ENCODE measurements at regions not wholly inside any gene's neighbourhood (a gene's known extent, or its start where the extent isn't known, plus 50 kb on each side); places are given as distances from the start of the nearest gene placed in this dataset.

DNA sequence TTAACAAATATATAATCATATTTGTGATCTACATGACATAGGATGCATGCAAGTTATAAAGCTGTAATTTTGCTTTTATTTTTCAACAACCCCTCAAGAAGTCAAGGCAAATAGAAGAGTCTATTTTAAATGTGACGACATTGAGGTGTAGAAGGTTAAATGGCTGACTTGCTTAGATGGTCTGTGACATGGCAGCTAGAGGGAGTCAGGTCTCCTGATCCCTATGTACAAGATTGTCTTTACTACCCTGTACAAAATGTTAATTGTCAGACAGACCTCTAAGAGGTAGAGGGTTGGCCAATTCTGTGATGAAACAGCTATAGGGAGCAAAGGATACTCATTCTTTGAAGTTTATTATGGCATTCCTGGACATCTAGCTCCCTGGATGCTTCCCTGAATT is 380.9 kb upstream of the MEF2C start:
- TF ChIP-seq CTCF (IDR thresholded peaks at IDR 0.05; ENCODE audit: insufficient read depth, low read length) (no peak), POLR2AphosphoS5 (IDR thresholded peaks at IDR 0.05; ENCODE audit: low read depth) (no peak), SPI1 (IDR thresholded peaks at IDR 0.05; ENCODE audit: borderline replicate concordance, low read depth) (no peak), GABPA (IDR thresholded peaks at IDR 0.05; ENCODE audit: low read depth) (no peak)
- TF ChIP-seq, protein P1, sequence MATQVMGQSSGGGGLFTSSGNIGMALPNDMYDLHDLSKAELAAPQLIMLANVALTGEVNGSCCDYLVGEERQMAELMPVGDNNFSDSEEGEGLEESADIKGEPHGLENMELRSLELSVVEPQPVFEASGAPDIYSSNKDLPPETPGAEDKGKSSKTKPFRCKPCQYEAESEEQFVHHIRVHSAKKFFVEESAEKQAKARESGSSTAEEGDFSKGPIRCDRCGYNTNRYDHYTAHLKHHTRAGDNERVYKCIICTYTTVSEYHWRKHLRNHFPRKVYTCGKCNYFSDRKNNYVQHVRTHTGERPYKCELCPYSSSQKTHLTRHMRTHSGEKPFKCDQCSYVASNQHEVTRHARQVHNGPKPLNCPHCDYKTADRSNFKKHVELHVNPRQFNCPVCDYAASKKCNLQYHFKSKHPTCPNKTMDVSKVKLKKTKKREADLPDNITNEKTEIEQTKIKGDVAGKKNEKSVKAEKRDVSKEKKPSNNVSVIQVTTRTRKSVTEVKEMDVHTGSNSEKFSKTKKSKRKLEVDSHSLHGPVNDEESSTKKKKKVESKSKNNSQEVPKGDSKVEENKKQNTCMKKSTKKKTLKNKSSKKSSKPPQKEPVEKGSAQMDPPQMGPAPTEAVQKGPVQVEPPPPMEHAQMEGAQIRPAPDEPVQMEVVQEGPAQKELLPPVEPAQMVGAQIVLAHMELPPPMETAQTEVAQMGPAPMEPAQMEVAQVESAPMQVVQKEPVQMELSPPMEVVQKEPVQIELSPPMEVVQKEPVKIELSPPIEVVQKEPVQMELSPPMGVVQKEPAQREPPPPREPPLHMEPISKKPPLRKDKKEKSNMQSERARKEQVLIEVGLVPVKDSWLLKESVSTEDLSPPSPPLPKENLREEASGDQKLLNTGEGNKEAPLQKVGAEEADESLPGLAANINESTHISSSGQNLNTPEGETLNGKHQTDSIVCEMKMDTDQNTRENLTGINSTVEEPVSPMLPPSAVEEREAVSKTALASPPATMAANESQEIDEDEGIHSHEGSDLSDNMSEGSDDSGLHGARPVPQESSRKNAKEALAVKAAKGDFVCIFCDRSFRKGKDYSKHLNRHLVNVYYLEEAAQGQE (IDR thresholded peaks at IDR 0.05; ENCODE audit: insufficient replicate concordance, low read depth), result no peak
- H3K4me3 ChIP-seq (replicated peaks; ENCODE audit: insufficient read depth, low read length), result no peak overlapping the region
- no peak for DNase-seq (ENCODE audit: low read depth in 1 of 2, low spot score in 1 of 2)

GRCh38 chr5:89262030-89262429 is 379.0 kb upstream of the MEF2C start:
- DNase-seq (ENCODE audit: low read depth in 1 of 2, low spot score in 1 of 2), result no peak
- H3K27ac ChIP-seq (replicated peaks), result no peak overlapping the region
- TF ChIP-seq GABPA (IDR thresholded peaks at IDR 0.05; ENCODE audit: low read depth) (no peak), CTCF (IDR thresholded peaks at IDR 0.05; ENCODE audit: insufficient read depth, low read length) (no peak), SPI1 (IDR thresholded peaks at IDR 0.05; ENCODE audit: borderline replicate concordance, low read depth) (no peak)
- TF ChIP-seq, protein P1 (IDR thresholded peaks at IDR 0.05; ENCODE audit: insufficient replicate concordance, low read depth), result no peak

More for the DNA sequence above, 380.9 kb upstream of the MEF2C start:
- Histone ChIP-seq H3K27me3 (ENCODE audit: insufficient read depth, poor library complexity, severe bottlenecking) (no peaks in the 10 kb centered on the region), H3K27ac (replicated peaks) (no peak overlapping the region)

DNA sequence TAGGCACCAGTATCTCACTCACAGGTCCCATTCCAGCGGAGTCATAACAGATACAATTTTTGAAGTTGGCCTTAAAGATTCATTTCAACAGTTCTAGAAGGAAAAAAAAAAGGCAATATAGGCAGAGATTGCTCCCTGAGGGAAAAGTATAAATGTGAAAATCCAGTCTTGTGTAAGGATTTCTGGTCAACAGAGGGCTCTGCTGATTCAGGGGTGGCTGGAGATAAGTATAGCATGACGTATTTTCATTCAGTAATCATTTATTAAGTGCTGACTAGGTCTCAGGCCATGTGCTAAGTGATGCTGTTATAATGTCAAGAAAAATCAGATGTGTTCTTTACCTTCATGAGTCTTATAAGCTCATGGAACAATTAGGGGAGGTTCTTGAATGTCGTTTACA is 377.3 kb upstream of the MEF2C start:
- no peak for DNase-seq (ENCODE audit: low read depth in 1 of 2, low spot score in 1 of 2)
- Histone ChIP-seq H3K27ac (replicated peaks) (no peak overlapping the region), H3K4me3 (replicated peaks; ENCODE audit: insufficient read depth, low read length) (no peak overlapping the region), H3K27me3 (ENCODE audit: insufficient read depth, poor library complexity, severe bottlenecking) (no peaks in the 10 kb centered on the region)
- TF ChIP-seq, protein P1 (IDR thresholded peaks at IDR 0.05; ENCODE audit: insufficient replicate concordance, low read depth), result no peak
- TF ChIP-seq GABPA (IDR thresholded peaks at IDR 0.05; ENCODE audit: low read depth) (no peak), POLR2AphosphoS5 (IDR thresholded peaks at IDR 0.05; ENCODE audit: low read depth) (no peak), CTCF (IDR thresholded peaks at IDR 0.05; ENCODE audit: insufficient read depth, low read length) (no peak), SPI1 (IDR thresholded peaks at IDR 0.05; ENCODE audit: borderline replicate concordance, low read depth) (no peak)

More at GRCh38 chr5:89262030-89262429, 379.0 kb upstream of the MEF2C start:
- Histone ChIP-seq H3K4me3 (replicated peaks; ENCODE audit: insufficient read depth, low read length) (no peak overlapping the region), H3K27me3 (ENCODE audit: insufficient read depth, poor library complexity, severe bottlenecking) (no peaks in the 10 kb centered on the region)
